ENCODE measurements at regions not wholly inside any gene's neighbourhood (a gene's known extent, or its start where the extent isn't known, plus 50 kb on each side); places are given as distances from the start of the nearest gene placed in this dataset.

- TF ChIP-seq TAF1 (IDR thresholded peaks at IDR 0.05; ENCODE audit: low read depth): no peak
- TF ChIP-seq EP300 (IDR thresholded peaks at IDR 0.05; ENCODE audit: borderline replicate concordance): no peak
- no peak for TF ChIP-seq CREB1 (IDR thresholded peaks at IDR 0.05; ENCODE audit: low read depth)
- no peak for TF ChIP-seq TEAD4 (IDR thresholded peaks at IDR 0.05)
- TF ChIP-seq EGR1 (IDR thresholded peaks at IDR 0.05): no peak
- TF ChIP-seq, protein P1, sequence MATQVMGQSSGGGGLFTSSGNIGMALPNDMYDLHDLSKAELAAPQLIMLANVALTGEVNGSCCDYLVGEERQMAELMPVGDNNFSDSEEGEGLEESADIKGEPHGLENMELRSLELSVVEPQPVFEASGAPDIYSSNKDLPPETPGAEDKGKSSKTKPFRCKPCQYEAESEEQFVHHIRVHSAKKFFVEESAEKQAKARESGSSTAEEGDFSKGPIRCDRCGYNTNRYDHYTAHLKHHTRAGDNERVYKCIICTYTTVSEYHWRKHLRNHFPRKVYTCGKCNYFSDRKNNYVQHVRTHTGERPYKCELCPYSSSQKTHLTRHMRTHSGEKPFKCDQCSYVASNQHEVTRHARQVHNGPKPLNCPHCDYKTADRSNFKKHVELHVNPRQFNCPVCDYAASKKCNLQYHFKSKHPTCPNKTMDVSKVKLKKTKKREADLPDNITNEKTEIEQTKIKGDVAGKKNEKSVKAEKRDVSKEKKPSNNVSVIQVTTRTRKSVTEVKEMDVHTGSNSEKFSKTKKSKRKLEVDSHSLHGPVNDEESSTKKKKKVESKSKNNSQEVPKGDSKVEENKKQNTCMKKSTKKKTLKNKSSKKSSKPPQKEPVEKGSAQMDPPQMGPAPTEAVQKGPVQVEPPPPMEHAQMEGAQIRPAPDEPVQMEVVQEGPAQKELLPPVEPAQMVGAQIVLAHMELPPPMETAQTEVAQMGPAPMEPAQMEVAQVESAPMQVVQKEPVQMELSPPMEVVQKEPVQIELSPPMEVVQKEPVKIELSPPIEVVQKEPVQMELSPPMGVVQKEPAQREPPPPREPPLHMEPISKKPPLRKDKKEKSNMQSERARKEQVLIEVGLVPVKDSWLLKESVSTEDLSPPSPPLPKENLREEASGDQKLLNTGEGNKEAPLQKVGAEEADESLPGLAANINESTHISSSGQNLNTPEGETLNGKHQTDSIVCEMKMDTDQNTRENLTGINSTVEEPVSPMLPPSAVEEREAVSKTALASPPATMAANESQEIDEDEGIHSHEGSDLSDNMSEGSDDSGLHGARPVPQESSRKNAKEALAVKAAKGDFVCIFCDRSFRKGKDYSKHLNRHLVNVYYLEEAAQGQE (IDR thresholded peaks at IDR 0.05; ENCODE audit: low read depth): no peak
- TF ChIP-seq RAD21 (IDR thresholded peaks at IDR 0.05; ENCODE audit: low read depth): no peak
- no peak for TF ChIP-seq YY1 (IDR thresholded peaks at IDR 0.05; ENCODE audit: low read depth)
These were observed 239.6 kb upstream of the ADAMTS5 start for GRCh38 chr21:27206368-27206982.

- no peak for TF ChIP-seq NFIC (IDR thresholded peaks at IDR 0.05)
- no peak for TF ChIP-seq CEBPB (IDR thresholded peaks at IDR 0.05)
- no peak for TF ChIP-seq EGR1 (IDR thresholded peaks at IDR 0.05)
- TF ChIP-seq EP300 (IDR thresholded peaks at IDR 0.05; ENCODE audit: borderline replicate concordance): no peak
- no peak for TF ChIP-seq RAD21 (IDR thresholded peaks at IDR 0.05; ENCODE audit: low read depth)
- TF ChIP-seq CREB1 (IDR thresholded peaks at IDR 0.05; ENCODE audit: low read depth): no peak
- TF ChIP-seq, protein P2, sequence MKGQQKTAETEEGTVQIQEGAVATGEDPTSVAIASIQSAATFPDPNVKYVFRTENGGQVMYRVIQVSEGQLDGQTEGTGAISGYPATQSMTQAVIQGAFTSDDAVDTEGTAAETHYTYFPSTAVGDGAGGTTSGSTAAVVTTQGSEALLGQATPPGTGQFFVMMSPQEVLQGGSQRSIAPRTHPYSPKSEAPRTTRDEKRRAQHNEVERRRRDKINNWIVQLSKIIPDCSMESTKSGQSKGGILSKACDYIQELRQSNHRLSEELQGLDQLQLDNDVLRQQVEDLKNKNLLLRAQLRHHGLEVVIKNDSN (IDR thresholded peaks at IDR 0.05): no peak
- TF ChIP-seq ZBTB7A (IDR thresholded peaks at IDR 0.05; ENCODE audit: low read depth): no peak
- no peak for TF ChIP-seq YY1 (IDR thresholded peaks at IDR 0.05; ENCODE audit: low read depth)
These were observed 235.4 kb upstream of the ADAMTS5 start for GRCh38 chr21:27202301-27202700.

DNA sequence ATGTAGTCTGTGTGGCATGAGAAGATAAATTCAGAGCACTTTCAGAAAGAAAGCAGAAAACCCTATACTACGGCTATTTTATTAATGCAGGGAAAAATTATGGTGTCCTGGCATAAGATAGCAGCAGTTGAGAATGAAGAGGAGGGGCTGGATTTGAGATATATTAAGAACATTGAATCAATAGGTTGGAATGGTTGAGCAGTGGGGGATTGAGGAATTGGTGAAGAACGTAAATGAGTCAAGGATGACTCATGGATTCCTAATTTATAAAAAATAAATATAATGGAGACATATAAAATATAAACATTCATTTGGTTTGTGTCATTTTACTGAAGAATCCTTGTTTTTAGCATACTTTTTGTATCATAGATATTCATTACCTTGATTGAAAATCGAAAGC is 234.3 kb upstream of the ADAMTS5 start:
- TF ChIP-seq CEBPB (IDR thresholded peaks at IDR 0.05) (no peak), EP300 (IDR thresholded peaks at IDR 0.05; ENCODE audit: borderline replicate concordance) (no peak), RAD21 (IDR thresholded peaks at IDR 0.05; ENCODE audit: low read depth) (no peak), NFIC (IDR thresholded peaks at IDR 0.05) (no peak), EGR1 (IDR thresholded peaks at IDR 0.05) (no peak), ZBTB7A (IDR thresholded peaks at IDR 0.05; ENCODE audit: low read depth) (no peak)
- TF ChIP-seq, protein P1 (IDR thresholded peaks at IDR 0.05; ENCODE audit: low read depth): no peak

GRCh38 chr21:27196651-27197050 is 229.8 kb upstream of the ADAMTS5 start:
- TF ChIP-seq CREB1 (IDR thresholded peaks at IDR 0.05; ENCODE audit: low read depth): no peak
- no peak for TF ChIP-seq MAX (IDR thresholded peaks at IDR 0.05)
- TF ChIP-seq CEBPB (IDR thresholded peaks at IDR 0.05): no peak

DNA sequence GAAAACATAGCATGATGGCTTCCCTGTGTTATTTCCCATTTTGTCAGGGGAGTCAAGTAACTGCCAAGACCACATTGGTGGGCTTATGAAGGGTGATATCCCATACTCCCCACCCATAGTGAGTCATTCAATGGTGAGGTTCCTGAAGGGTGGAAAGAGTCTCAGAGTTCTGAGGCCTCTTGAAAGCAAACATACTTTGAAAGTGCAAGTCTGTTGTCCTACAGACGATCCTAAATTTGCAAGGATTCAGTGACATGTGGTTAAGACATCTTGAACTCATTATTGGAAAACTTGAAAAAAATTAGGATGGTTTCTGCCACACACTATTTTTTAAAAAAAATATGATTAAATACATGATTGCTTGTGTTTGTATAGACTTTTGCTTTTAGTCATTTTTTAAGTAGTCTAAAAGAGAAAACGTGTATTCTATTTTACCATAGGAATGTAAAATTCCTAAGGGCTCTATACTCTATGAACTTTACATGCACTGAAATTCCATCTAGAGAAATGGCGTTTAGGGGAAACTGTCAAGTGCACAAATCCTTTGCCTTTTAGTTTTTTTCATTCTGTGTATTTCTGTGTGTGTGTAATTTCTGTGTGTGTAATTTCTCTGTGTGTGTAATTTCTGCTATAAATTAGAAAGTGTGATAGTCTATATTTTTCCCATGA is 225.5 kb upstream of the ADAMTS5 start:
- TF ChIP-seq TEAD4 (IDR thresholded peaks at IDR 0.05) (no peak), EGR1 (IDR thresholded peaks at IDR 0.05) (no peak), FOXM1 (IDR thresholded peaks at IDR 0.05; ENCODE audit: borderline replicate concordance, low read depth) (no peak), YY1 (IDR thresholded peaks at IDR 0.05; ENCODE audit: low read depth) (no peak), ZBTB7A (IDR thresholded peaks at IDR 0.05; ENCODE audit: low read depth) (no peak), NFIC (IDR thresholded peaks at IDR 0.05) (no peak), TAF1 (IDR thresholded peaks at IDR 0.05; ENCODE audit: low read depth) (no peak), CREB1 (IDR thresholded peaks at IDR 0.05; ENCODE audit: low read depth) (no peak), RAD21 (IDR thresholded peaks at IDR 0.05; ENCODE audit: low read depth) (no peak), MAX (IDR thresholded peaks at IDR 0.05) (no peak), CEBPB (IDR thresholded peaks at IDR 0.05) (no peak), EP300 (IDR thresholded peaks at IDR 0.05; ENCODE audit: borderline replicate concordance) (no peak), TCF12 (IDR thresholded peaks at IDR 0.05; ENCODE audit: low read depth) (no peak)
- TF ChIP-seq, protein P2 (IDR thresholded peaks at IDR 0.05): no peak
- TF ChIP-seq, protein P1 (IDR thresholded peaks at IDR 0.05; ENCODE audit: low read depth): no peak

Measured in Ishikawa (cell line).